Stromal cell of bone marrow (primary cell): ENCODE measurements at regions not wholly inside any gene's neighbourhood (a gene's known extent, or its start where the extent isn't known, plus 50 kb on each side); places are given as distances from the start of the nearest gene placed in this dataset.
"Not testable (repeated sequence)": the region's sequence is repeated elsewhere in the genome, so short reads cannot be mapped to it uniquely, and the experiment has no call there.

Experiments
- DNase-seq: peaks from one replicate; pipeline ENCODE4 v3.0.0-alpha.2; 2012; ENCODE audit warnings: low read depth

DNA sequence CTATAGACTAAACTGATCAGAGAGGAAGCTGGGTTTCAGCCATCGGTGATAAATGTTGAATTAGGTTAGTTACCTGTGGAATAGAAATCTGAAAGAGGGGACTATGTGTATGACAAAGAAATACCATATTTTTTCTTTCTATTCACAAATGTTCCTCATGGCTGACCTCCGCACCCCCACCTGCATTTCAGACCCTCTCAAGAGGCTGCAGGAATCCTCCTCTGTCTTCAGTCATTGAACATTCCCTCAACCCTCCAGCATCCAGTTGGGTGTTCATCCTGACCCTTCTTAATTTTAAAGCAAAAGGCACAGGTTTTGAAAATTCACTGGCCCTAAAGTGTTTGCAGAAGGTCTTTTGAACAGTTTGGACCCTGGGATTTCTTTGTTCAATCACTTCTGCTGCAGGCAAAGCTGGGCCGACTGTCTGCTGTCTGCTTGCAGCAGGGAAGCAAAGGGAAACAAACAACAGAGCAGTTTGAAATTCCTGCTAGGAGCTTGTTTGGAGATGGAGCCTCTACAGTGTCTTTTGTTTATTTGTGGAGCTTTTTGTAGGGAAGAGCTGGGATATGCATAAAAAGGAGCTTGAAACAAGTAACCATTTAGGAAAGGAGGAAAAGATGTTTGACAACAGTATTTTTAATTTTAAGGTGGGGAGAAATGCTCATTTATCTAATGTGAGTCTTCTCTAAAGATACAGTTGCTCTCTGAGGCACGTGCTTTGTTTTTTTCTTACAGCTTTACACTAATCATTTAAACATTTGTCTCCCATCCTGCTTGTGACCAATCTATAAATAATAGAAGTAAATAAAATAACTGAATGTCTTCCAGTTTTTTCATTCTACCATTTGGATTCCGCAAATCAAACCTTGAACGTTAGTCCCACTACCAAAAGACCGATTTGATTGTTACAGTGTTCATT, 213.3 kb upstream of the MMADHC start:
- DNase-seq: no peak

DNA sequence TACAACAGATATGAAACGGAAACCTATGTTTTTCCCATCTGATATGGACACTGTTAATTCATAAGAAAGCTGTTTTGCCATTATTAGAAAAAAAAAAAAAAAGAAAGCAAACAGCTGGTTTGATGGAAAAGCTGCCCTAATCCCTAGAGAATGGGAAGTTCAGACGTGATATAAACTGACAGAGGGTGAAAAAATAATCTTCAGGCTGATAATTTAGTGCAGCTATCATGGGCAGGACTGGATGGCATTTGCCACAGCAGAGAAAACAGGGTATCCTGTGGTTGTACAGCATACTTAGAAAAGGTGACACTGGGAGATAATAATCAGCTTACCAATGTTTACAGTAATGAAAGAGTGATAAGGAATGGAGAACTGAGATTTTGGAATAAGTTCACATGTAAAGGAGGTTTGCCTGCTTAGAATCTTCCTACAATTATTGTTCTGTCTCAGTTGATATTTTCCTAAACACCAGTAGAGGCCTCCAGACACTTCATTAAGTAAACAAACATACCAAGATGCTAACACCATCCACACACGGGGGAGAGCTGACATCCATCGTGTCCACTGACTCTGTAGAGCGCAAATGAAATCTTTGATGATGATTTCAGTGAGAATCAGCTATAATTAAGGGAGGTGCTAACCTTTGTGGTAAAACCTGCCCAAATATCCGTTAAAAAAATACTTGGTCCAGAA, 211.6 kb upstream of the MMADHC start:
- peak; percentile 20 for DNase-seq

DNA sequence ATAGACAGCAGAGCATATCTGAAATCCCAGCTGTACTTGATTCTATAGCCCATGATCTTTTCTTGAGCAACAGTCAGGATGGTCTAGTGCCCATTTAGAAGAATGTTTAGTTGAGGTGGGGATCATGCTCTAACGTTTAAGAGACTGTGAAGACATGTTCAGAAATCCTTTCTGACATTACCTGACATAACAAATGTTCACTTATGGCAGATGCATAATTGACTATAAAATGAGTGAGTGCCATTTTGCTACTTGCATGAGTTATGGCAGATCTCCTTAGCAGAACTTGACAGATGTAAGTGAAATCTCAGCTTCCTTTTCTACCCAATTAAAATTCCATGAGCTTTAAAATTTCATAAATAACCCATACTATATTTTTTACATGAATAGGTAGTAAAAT, 209.5 kb upstream of the MMADHC start:
- DNase-seq: no peak

DNA sequence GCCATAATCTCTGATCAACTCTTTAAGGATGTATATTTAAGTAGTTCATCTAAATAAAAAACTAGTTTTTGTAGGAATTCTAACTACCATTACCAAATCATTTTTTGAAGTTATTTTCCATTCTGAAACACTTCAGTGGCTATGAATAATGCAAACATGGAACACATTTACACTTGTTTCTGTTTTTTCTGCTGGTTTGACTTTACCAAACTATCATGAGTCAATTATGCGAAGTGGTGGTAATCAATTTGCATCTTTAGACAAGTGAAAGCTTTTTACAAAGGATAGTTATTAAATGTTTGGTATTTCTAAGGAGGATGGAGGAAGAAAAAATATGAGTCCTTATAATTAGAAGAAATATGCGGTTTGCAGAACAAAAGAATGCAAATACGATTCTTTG, 202.0 kb upstream of the MMADHC start:
- DNase-seq: no peak

DNA sequence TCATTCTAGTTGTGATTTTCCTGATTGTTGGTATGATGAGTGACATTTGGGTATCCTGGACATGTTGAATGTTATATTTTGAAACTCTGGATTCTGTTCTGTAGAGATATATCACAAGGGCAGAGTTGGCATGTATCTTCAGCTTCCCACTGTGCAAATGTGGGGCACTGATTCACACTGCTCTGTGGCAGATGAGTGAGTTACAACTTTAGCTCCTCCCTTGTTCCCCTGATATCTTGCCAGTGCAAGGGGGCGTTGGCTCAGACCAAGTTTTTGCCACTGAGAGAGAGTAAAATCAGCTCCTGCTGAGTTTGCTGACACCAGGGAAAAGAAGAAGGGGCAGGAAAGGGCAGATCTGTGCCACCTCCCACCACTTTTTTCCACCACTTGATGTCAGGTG, 199.6 kb upstream of the MMADHC start:
- DNase-seq: peak; percentile 13

DNA sequence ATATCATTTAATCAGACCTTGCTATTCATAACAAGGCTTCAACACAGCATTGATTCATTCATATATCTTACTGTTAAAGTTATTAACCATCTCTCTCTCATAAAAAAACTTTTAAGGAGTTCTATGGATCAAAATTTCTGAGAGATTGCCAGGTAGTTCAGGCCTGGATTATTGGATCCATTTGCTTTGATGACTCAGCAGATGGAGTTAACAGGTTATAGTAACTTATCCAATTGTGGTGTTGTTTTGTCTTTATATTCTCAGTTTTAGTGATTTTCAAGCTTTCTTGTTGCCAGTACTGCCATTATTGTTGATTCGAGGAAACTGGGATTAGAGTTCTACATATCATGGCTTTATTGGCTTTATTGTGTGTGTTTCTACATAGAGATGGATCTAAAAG, 195.7 kb upstream of the MMADHC start:
- DNase-seq: no peak

DNA sequence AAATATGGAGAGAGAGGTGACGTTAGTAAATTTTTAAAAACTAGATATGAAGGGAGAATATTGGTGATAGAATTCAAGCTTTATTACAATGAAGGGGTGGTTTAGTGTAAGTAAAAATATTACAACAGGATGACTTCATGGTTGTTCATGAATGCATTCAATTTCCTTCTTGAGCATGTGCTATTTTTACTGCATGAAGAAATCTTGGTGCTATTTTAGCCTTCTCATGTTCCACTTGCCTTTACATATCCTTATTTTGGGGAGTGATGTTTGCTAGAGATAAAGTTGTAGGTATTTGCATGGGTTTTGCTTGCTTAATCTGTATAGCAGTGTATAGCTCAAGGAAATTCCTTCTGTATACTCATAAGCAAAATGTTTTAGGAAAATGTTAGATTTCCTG, 195.0 kb upstream of the MMADHC start:
- DNase-seq: peak; percentile 3

DNA sequence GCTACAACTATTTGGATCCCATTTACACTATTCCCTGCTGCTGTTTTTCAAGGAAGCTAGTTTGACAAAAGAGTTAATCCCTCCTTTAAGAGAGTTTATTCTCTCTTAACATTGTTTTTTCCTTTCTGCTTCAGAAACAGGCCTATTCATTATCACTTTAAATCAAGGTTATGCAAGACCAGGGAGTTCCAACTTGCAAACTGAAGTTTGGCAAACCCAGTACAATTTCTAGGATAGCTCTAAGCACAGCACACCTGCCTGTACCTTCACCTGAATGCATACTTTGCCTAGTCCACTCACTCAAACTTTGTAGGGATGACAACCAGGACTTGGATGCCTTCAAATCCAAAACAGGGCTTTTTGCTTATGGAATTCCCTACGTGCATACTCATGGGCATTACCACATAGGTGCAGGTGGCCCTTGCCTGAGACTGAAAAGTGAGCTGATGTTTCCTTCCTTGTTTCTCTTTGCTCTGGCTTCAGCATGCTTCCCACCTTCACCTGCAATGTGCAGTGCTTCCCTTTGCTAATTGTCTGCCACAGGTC, 193.8 kb upstream of the MMADHC start:
- no peak for DNase-seq

DNA sequence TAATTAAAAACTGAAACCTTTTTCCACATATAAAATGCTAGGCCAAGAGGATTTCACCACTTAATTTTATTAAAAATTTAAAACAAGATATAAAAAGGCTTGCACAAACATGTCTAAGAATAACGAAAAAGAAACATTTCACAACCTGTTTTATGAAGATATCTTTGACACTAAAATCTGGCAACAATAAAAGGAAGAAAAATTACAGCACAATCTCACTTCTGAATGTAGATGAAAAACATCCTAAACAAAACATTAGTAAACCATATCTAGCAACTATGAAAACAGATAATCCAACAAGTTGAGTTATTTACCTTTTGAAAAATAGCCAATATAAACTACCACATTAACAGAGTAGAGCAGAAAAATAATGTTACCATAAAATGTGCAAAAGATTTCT, 185.4 kb upstream of the MMADHC start:
- no peak for DNase-seq

DNA sequence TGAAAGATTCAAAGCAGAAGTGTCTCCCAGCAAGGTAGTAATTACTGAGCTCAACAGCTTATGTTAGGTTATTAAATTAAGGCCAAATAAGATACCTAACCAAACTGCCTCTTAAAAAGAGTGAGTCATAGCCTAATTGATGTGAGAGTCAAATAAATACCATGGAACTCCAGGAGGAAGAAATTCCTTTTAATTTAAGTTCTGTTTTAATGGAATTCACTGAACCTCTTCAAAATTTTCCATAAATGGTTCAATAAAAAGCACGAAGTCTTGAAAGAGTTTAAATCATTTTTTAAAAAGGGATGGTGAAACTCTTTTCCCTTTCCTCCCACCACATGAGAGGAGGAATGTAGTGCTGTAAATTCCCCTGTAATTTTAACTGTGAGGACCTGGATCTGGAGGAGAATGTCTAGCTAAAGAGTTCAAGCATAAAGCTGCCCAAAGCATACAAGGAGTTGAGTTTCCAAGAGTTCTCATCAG, 180.8 kb upstream of the MMADHC start:
- DNase-seq: no peak

DNA sequence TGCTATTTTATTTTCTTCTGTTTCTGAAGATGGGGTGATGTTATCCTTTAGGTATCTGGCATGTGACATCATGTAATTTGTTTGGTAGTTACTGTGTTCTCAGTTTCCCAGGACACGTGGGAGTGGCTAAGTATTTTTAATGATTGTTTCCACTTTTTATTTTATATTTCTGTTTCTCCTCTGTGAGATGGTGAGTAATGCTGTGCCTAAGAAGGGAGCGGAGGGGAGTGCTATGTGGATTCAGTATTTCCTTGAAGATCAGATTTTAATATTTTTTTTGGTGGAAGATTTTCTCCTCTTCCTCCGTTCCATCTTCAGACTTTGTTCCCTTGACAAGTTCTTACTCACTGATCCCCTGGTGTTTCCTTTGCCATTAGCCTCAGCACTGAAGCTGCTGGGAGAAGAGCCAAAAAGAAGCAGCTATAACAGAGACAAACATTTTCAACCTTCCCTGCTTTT, 180.0 kb upstream of the MMADHC start:
- DNase-seq: peak; percentile 49

DNA sequence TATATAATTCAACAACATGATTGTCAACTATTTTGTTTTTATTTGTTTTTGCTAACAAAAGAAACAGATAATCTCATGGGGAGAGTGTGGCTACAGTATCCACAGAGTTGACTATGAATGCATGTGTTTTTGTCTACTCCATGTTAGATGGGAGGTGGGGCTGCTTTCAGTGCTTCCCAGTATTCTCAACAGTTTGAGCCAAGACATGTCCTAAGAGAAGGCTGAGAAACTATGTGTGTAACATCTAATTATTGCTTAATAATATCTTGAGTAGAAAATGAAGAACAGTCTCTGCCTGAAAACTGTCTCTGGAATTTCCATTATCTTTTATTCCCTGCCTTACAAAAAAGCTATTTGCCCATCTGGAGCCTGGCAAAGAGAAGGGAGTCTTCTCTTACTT, 178.8 kb upstream of the MMADHC start:
- no peak for DNase-seq

DNA sequence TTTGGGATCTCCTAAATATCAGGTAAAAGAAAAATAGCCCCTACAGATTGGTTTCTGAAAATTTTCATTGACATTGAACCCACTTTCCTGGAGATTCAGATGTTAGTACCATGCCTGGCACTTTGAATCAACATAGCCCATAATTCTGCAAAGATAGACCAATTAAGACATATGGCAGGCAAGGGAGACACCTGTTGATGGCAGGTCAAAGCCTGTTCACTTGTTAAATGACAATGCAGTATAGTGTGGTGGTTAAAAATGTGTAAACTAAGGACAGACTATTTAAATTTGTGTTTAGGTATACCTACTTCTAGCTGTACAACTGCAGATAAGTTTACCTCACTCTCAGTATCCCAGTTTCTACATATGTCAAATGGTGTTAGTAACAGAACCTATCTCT, 178.1 kb upstream of the MMADHC start:
- DNase-seq: no peak

DNA sequence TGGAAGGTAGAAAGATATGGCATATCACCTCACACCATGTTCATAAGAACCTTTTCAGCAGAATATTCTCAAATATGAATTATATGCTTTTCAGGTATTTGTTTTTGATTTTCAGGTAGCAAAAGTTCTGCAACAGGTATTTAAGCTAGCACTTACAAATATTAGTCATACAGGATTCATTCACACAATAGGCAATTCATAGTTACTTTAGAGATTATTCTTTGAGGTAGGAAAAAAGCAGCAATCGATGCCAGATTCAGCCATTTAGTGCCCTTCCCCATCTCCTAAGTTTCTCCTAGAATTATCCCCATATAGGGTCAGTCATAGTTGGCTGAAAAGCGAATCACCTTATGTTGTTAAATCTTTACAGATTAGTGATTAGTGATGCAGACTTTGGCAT, 177.4 kb upstream of the MMADHC start:
- DNase-seq: no peak

DNA sequence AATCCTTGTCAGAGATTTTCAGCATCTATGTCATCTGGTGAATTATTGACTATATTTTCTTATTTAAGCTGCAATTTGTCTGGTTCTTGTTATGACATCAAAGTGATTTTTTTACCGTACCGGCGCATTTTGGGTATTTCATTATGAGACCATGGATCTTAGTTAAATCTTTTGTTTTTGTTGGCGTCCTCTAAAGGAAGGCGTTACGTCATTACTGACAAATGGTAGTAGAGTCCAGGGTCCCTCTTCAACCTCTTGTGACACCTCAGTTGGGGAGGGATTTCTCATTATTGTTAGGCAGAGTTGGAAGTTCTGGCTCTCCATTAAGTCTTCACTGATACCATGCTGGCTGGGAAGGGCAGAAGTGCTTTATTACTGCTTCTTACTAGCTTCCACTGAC, 175.8 kb upstream of the MMADHC start:
- DNase-seq: no peak

DNA sequence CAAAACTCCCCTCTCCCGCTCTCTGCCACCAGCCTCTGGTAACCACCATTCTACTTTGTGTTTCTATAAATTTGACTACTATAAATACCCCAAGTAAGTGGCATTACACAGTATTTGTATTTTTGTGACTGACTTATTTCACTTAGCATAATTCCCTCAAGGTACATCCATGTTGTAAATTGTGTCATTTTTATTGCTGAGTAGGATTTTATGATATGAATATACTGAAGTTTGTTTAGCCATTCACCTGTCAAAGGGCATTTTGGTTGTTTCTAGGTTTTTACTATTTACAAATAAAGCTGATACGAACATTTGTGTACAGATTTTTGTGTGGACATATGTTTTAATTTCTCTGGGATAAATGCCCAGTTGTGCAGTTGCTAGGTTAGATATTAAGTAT, 174.0 kb upstream of the MMADHC start:
- DNase-seq: no peak

DNA sequence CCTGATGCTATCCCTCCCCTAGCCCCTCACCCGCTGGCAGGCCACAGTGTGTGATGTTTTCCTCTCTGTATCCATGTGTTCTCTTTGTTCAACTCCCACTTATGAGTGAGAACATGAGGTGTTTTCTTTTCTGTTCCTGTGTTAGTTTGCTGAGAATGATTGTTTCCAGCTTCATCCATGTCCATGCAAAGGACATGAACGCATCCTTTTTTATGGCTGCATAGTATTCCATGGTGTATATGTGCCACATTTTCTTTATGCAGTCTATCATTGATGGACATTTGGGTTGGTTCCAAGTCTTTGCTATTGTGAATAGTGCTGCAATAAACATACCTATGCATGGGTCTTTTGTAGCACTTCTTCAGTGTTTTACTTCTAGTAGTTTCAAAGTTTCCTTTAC, 171.8 kb upstream of the MMADHC start:
- not testable (repeated sequence) for DNase-seq

DNA sequence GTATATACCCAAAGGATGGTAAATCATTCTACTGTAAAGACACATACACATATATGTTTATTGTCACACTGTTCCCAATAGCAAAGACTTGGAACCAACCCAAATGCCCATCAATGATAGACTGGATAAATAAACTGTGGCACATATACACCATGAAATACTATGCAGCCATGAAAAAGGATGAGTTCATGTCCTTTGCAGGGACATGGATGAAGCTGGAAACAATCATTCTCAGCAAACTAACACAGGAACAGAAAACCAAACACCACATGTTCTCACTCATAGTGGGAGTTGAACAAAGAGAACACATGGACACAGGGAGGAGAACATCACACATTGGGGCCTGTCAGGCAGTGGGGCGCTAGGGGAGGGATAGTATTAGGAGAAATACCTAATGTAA, 167.1 kb upstream of the MMADHC start:
- not testable (repeated sequence) for DNase-seq

DNA sequence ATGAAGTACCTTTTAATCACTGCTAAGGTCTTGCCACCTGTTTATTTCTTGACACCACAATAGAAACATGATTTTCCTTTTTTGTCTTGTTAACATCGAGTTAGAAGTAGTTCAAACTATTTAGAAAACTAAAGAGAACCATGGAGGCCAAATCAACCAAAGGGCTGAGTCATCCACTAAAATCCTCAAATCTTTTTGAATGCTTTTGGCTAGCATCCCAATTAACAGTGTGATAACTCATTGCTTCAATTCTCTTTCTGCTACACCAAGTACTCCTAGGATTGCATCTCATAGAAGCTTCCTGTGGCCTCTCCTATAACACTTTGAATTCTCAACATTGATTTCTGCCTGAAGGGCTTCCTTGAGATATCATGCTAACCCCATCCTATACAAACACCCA, 159.9 kb upstream of the MMADHC start:
- DNase-seq: no peak

DNA sequence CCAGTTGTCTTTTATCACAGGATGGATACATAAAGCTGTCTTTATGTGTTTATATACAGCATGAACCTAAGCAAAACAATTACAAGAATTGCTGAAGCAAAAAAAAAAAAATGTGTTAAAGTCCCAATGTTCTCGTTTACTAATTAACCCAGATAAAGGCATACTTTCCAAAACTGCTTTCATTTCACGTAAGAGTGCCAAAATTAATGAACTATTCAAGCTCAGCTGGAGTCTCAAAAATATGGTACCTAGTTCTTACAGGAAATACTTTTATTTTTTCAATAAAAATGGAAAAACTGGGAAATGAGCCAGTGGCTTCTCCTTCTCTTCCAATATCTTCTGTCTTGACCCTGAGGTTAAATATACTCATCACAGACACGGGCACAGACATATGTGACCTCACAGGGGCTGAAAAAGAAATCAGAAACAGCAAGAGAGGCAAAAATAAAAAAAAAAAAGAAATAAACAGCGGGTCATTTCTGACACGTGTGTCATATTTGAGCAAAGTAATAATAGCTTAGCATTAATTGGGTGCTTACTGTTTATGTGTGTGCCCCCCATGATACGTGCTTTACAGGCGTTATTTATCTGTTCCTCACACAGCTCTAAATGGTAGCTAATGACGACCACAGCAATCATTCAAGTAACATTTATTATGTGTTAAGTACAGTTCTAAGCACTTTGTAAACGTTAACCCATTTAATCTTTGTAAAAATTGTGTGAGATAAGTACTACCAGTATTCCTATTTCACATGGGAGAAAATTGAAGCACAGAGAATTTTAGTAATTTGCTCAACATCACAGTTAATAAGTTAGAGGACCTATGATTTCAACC, 158.0 kb upstream of the MMADHC start:
- DNase-seq: no peak

DNA sequence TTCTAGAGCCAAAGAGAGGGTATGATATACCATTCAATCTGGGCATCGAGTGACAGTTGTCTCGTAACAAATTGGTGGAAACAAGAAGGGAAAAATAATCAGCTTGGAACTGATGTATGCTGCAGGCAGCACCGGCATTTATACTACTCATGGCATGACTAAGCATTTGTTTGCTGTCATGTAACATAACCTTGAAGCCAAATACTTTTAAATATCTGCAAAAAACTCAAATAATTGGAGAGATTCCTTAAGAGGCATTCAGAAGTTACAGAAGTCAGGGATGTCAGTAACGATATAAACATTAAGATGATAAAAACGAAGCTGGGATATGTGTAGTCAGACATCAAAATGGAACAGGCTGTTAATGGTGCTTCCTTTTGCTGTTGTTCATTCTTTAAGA, 157.3 kb upstream of the MMADHC start:
- no peak for DNase-seq

DNA sequence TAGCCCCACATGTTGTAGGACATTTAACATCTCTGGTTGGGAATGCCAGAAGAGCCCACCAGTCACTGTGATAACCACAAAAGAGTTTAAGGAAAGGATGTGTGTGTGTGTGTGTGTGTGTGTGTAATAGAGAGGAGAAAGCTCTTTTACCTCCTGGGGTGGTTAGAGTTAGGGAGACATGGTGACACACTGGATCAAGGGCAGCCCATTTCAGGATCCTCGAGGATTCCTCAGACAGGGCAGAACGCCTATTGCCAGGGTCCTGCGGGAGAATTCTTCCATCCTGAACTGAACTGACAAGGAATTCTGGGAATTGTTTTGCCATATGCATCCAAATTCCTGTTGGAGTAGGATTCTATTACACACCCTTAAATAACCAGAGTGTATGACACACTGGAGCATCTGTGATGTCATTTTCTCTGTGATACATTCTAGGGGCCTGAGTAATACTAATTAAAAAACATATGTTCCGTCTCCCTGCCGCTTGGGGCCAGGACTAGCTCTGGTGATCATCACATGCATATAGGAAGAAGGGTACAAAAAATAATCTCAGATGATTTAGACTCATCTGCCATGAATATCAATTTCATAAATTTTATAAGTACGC, 156.4 kb upstream of the MMADHC start:
- peak; percentile 54 for DNase-seq
